GM12878 (cell line): ENCODE measurements at regions not wholly inside any gene's neighbourhood (a gene's known extent, or its start where the extent isn't known, plus 50 kb on each side); places are given as distances from the start of the nearest gene placed in this dataset.

Experiments
- ATAC-seq: fragments of 200-7000 bp; cut with Tn5 transposase; 3 replicates; pipeline ENCODE4 v1.9.1; 2020; ENCODE audit warnings: mild to moderate bottlenecking, moderate library complexity
- BruUV-seq: library from RNA; stranded (reverse); fragments of 400-500 nt; replicated peaks from 2 replicates; lab custom pipeline; 2021; lab: Mats Ljungman, UMichigan
- CTCF ChIA-PET: fragments of 300-600 bp; sonication (Branson Sonifier 250); formaldehyde crosslinking; extraction: SDS; loops from one replicate; lab custom pipeline; 2021; ENCODE audit warnings: inconsistent platforms; lab: Yijun Ruan, JAX
- POLR2A ChIA-PET: fragments of 350-600 bp; formaldehyde crosslinking; extraction: SDS; loops from one replicate; lab custom pipeline; 2021; ENCODE audit warnings: inconsistent platforms; lab: Charles Lee
- RAD21 ChIA-PET: fragments of 300-600 bp; sonication (Branson Sonifier 250); formaldehyde crosslinking; loops from one replicate; lab custom pipeline; 2023; ENCODE audit warnings: antibody characterized with exemption; ENCODE audit not compliant: unreplicated experiment; lab: Charles Lee
- SMC1A ChIA-PET: fragments of 300-600 bp; sonication (Branson Sonifier 250); formaldehyde crosslinking; loops from one replicate; lab custom pipeline; 2023; ENCODE audit not compliant: unreplicated experiment, uncharacterized antibody; lab: Charles Lee
- DNase-seq: peaks from one replicate; pipeline ENCODE4 v3.0.0-alpha.2; 2011; ENCODE audit warnings: low read depth, low spot score
- FAIRE-seq: peaks from 3 replicates; lab custom pipeline; 2011; peaks lifted over from hg19 to GRCh38; lab: Jason Lieb, UNC
- H2AFZ ChIP-seq: 2 replicates; pipeline ENCODE4 v1.6.0; 2011; ENCODE audit warnings: low read depth, low read length, control low read depth; ENCODE audit not compliant: control insufficient read depth
- H3K27ac ChIP-seq: 2 replicates; pipeline ENCODE4 v1.5.1; 2011; ENCODE audit warnings: control low read depth; ENCODE audit not compliant: control insufficient read depth, insufficient read depth
- H3K27me3 ChIP-seq, 2 experiments: replicated peaks in 1 of 2; 2 replicates each; pipeline versions ENCODE4 v1.6.0 to v1.6.1; 2011; ENCODE audit warnings: low read length in 1 of 2; ENCODE audit not compliant: control insufficient read depth in 2 of 2, insufficient read depth in 2 of 2
- H3K36me3 ChIP-seq, 2 experiments: 2 replicates each; pipeline ENCODE4 v1.5.1; 2011; ENCODE audit warnings: low read length in 1 of 2; ENCODE audit not compliant: control insufficient read depth in 2 of 2, insufficient read depth in 2 of 2
- H3K4me1 ChIP-seq: 2 replicates; pipeline ENCODE4 v1.6.1; 2011; ENCODE audit warnings: mild to moderate bottlenecking, low read length, moderate library complexity, mixed read lengths; ENCODE audit not compliant: control insufficient read depth, insufficient read depth
- H3K4me2 ChIP-seq: 2 replicates; pipeline ENCODE4 v1.6.0; 2011; ENCODE audit warnings: control low read depth; ENCODE audit not compliant: control insufficient read depth, insufficient read depth
- H3K4me3 ChIP-seq: fragments of 200-600 bp; sonication (generic); 2 replicates; pipeline ENCODE4 v1.5.1; 2016
- H3K79me2 ChIP-seq: 2 replicates; pipeline ENCODE4 v1.6.0; 2011; ENCODE audit warnings: low read length; ENCODE audit not compliant: control insufficient read depth, insufficient read depth
- H3K9ac ChIP-seq: 2 replicates; pipeline ENCODE4 v1.8.0; 2011; ENCODE audit warnings: low read length, control low read depth, mixed read lengths; ENCODE audit not compliant: control insufficient read depth, insufficient read depth
- H3K9me3 ChIP-seq: replicated peaks from 3 replicates; pipeline ENCODE4 v1.5.1; 2011; ENCODE audit warnings: mild to moderate bottlenecking, low read length; ENCODE audit not compliant: control insufficient read depth, insufficient read depth
- H4K20me1 ChIP-seq: 2 replicates; pipeline ENCODE4 v1.6.0; 2011; ENCODE audit not compliant: control insufficient read depth, insufficient read depth
- ATF2 ChIP-seq: IDR thresholded peaks from 2 replicates; pipeline ENCODE4 v1.6.1; 2012; ENCODE audit warnings: low read length, inconsistent platforms
- BCLAF1 ChIP-seq: fragments of 450-650 bp; IDR thresholded peaks from 2 replicates; pipeline ENCODE4 v1.6.1; 2017; ENCODE audit warnings: antibody characterized with exemption, mild to moderate bottlenecking, moderate library complexity
- IRF5 ChIP-seq: fragments of 450-650 bp; IDR thresholded peaks from 2 replicates; pipeline ENCODE4 v1.6.1; 2017; ENCODE audit warnings: borderline replicate concordance
- JUNB ChIP-seq: IDR thresholded peaks from 2 replicates; pipeline ENCODE4 v1.6.1; 2016; ENCODE audit warnings: antibody characterized with exemption, mild to moderate bottlenecking
- NFXL1 ChIP-seq: fragments of 450-650 bp; IDR thresholded peaks from 2 replicates; pipeline ENCODE4 v1.6.1; 2017; ENCODE audit warnings: antibody characterized with exemption, mild to moderate bottlenecking, borderline replicate concordance
- PML ChIP-seq: IDR thresholded peaks from 2 replicates; pipeline ENCODE4 v1.6.1; 2012; ENCODE audit warnings: low read length, inconsistent platforms
- RELA ChIP-seq: fragments of 450-650 bp; IDR thresholded peaks from 2 replicates; pipeline ENCODE4 v1.8.0; 2014; ENCODE audit warnings: borderline replicate concordance; ENCODE audit not compliant: partially characterized antibody
- SMAD5 ChIP-seq: IDR thresholded peaks from 2 replicates; pipeline ENCODE4 v1.6.1; 2016; ENCODE audit warnings: antibody characterized with exemption, low read depth
- USF2 ChIP-seq: IDR thresholded peaks from 2 replicates; pipeline ENCODE4 v1.6.1; 2011; ENCODE audit warnings: low read depth, low read length, improper control_type of control experiment, borderline replicate concordance
- ZNF687 ChIP-seq: fragments of 450-650 bp; IDR thresholded peaks from 2 replicates; pipeline ENCODE4 v1.6.1; 2017; ENCODE audit warnings: mild to moderate bottlenecking, moderate library complexity
- WGBS: methylation state at CpG from one replicate; pipeline ENCODE4 v1.1.6; 2016; ENCODE audit warnings: low lambda C conversion rate; ENCODE audit not compliant: insufficient replicate concordance, insufficient coverage; ENCODE audit errors: missing lambda C conversion rate; 5-methylcytosine and 5-hydroxymethylcytosine counted together
- in situ Hi-C: fragments of 300-500 bp; cut with MboI; formaldehyde crosslinking; loops from 9 replicates; pipeline ENCODE4 v1.14.3; 2018; ENCODE audit warnings: mixed read lengths
- intact Hi-C: fragments of 100-400 bp; cut with micrococcal nuclease; formaldehyde crosslinking; loops from one replicate; pipeline ENCODE4 v1.14.2; 2022; ENCODE audit not compliant: unreplicated experiment

GRCh38 chr2:220586980-220587530, 959.6 kb downstream of the SLC4A3 start:
- H3K27me3 ChIP-seq: no peaks in the 10 kb centered on the region
- H3K4me1 ChIP-seq: no peaks in the 10 kb centered on the region
- H2AFZ ChIP-seq: no peak overlapping the region
- ChIA-PET POLR2A (no interaction called here), CTCF (no interaction called here), RAD21 (no interaction called here), SMC1A (no interaction called here)
- no peak for ATAC-seq
- H3K4me3 ChIP-seq: no peak overlapping the region
- WGBS: 46% methylated on average over 5 of the region's 5 CpGs
- H3K36me3 ChIP-seq: no peaks in the 10 kb centered on the region
- no peak overlapping the region for H3K27ac ChIP-seq
- in situ Hi-C loops (no loop called here), intact Hi-C loops (no loop called here)
- H3K79me2 ChIP-seq: no peaks in the 10 kb centered on the region
- no peaks in the 10 kb centered on the region for H3K9me3 ChIP-seq
- no TSS peak for BruUV-seq
- no peaks in the 10 kb centered on the region for H4K20me1 ChIP-seq
- DNase-seq: no peak
- no peak overlapping the region for H3K4me2 ChIP-seq
- FAIRE-seq: no peak
- no peak overlapping the region for H3K9ac ChIP-seq
- no peak for TF ChIP-seq ATF2
- no peak for TF ChIP-seq USF2
- TF ChIP-seq IRF5: no peak
- no peak for TF ChIP-seq BCLAF1
- no peak for TF ChIP-seq SMAD5
- TF ChIP-seq NFXL1: no peak
- TF ChIP-seq RELA: no peak
- TF ChIP-seq PML: no peak
- no peak for TF ChIP-seq JUNB
- TF ChIP-seq ZNF687: no peak
